ENCODE measurements at regions not wholly inside any gene's neighbourhood (a gene's known extent, or its start where the extent isn't known, plus 50 kb on each side); places are given as distances from the start of the nearest gene placed in this dataset.

DNA sequence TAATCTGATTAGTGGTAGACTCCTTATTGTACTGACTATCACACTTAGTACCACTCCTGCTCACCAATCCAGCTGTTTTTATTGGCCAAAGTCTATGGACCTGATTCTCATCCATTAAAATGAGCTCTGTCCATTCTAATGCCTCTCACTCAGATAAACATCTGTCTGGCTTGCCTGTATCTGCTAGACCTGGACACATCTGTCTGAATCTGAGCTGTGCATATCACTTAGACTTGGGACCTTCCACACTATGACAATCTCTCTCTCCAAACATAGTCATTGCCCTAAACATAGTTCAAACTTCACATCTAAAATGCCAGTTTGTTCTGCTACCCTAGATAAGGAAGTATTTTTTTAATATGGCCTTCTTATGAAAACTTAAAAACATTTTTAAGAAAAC, 92.6 kb downstream of the CENPW start:
- no peak for TF ChIP-seq CTCF (IDR thresholded peaks at IDR 0.05; ENCODE audit: insufficient read depth, low read depth, low read length)
- TF ChIP-seq EZH2 (IDR thresholded peaks at IDR 0.05; ENCODE audit: insufficient read depth, low read length): no peak
